Epithelial cell of proximal tubule (primary cell): ENCODE measurements at regions not wholly inside any gene's neighbourhood (a gene's known extent, or its start where the extent isn't known, plus 50 kb on each side); places are given as distances from the start of the nearest gene placed in this dataset.

Experiments
- DNase-seq: peaks from one replicate; pipeline ENCODE4 v3.0.0-alpha.2; 2011; ENCODE audit warnings: low read depth
- H3K4me3 ChIP-seq: 2 replicates; pipeline ENCODE4 v1.5.1; 2011; ENCODE audit warnings: low read depth, mild to moderate bottlenecking, low read length
- CTCF ChIP-seq: conservative IDR thresholded peaks from 2 replicates; pipeline ENCODE4 v1.5.1; 2012; ENCODE audit warnings: low read depth, mild to moderate bottlenecking, low read length

GRCh38 chr12:94094700-94095099 lies 53.7 kb upstream of the PLXNC1 start:
- H3K4me3 ChIP-seq: no peak overlapping the region
- no peak for DNase-seq
- no peak for TF ChIP-seq CTCF

GRCh38 chr12:94095618-94096017 lies 52.8 kb upstream of the PLXNC1 start:
- no peak overlapping the region for H3K4me3 ChIP-seq
- no peak for DNase-seq
- no peak for TF ChIP-seq CTCF

- no peak for TF ChIP-seq CTCF
- no peak overlapping the region for H3K4me3 ChIP-seq
- no peak for DNase-seq
Measured at GRCh38 chr12:94098466-94098865, 49.9 kb upstream of the PLXNC1 start.
